Left colon (tissue), 2 donors: ENCODE measurements at regions not wholly inside any gene's neighbourhood (a gene's known extent, or its start where the extent isn't known, plus 50 kb on each side); places are given as distances from the start of the nearest gene placed in this dataset.

Experiments used
- ATAC-seq: fragments of 200-7000 bp; cut with Tn5 transposase; one replicate; pipeline ENCODE4 v1.9.1; 2020; ENCODE audit warnings: mild to moderate bottlenecking, moderate library complexity
- DNase-seq, 2 donors: peaks; one replicate each; pipeline ENCODE4 v3.0.0-alpha.2; 2020
- intact Hi-C, 2 donors: fragments of 100-400 bp; cut with DNase I in 1 of 2; cut with micrococcal nuclease in 1 of 2; formaldehyde crosslinking; loops; one replicate each; pipeline versions ENCODE4 v1.11.2 to v1.14.0; 2022; cut with DNase I, micrococcal nuclease
- donor health status: DM: no; HTN: no; CAD: no.
- donor health status: DM: yes; HTN: yes; CAD: no.

DNA sequence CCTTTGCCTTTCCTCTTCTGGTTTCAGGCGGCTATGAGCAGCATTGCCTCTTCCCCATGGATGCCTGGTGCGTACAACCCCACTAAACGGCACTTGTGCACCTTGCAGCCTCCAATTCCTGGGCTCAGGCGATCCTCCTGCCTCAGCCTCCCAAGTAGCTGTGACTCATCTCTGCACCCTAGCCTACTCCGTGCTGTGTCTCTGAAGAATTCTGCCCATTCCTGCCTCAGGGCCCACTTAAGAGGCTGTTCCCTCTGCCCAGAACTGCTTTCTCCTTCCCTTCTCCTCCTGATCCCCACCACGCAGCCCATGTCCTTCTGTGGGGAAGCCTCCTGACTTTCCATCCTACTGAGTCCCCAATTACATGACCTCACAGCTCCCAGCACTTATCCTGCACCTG is 142.2 kb upstream of the ZNF507 start:
- intact Hi-C loops: no loop called here

DNA sequence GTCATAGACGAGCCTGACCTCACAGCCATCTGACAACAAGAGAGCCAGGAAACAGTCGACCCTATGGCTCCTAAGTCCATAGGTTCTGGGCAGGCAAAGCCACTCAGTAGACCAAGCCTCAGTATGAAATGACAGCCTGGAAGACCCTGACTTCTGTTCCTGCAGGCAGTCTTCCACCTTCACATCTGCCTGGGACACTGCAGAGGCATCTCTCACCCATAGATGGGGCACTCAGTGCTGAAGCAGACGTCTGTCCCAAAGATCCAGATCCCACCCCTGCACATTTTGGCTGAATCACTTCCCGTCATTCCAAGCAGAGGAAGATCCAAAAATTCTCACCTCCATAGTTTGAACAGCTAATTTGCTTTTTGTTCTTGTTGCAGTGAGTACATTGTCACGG is 139.3 kb upstream of the ZNF507 start:
- intact Hi-C loops: no loop called here
- ATAC-seq: no peak
- no peak for DNase-seq

More for the DNA sequence above, 142.2 kb upstream of the ZNF507 start:
- DNase-seq: no peak
- ATAC-seq: no peak

GRCh38 chr19:32208060-32208459 is 137.3 kb upstream of the ZNF507 start:
- DNase-seq: no peak
- intact Hi-C loops: no loop called here
- no peak for ATAC-seq

- intact Hi-C loops: no loop called here
- DNase-seq (no peak), ATAC-seq (no peak)
These were observed 126.0 kb upstream of the ZNF507 start for GRCh38 chr19:32219392-32219791.

DNA sequence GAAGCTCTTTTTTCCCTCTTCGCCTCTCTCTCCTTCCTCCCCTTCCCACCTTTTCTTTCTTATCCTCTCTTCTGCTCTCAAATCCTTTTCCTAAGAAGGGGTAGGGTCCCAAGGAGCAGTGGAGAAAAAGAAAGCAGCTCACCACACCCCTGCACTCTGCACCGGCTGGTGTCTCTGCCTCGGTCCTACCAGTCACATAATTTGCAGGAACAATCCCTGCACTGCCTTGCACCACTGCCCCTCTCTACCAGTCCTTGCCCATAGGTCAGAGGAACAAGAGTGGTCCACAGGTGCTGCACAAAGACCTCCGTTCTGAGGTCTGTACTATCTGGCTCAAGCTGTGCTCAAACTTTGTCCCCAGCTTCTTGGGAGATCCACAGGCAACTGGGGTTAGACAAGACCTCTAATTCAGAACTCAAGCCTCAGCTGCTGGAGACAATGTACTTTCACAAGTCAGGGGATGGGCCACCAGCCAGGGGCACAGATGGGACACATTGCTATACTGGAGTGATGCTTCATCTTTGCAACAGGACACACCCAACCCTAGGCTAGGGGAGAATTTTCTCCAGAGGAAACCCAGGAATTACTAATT is 125.4 kb upstream of the ZNF507 start:
- intact Hi-C loops: loop anchor here in 1 of 2 donors (5.0 kb wide), 1 partner anchor 1533 kb away; no protein-coding TSS in a partner anchor
- ATAC-seq: no peak
- DNase-seq: no peak

DNA sequence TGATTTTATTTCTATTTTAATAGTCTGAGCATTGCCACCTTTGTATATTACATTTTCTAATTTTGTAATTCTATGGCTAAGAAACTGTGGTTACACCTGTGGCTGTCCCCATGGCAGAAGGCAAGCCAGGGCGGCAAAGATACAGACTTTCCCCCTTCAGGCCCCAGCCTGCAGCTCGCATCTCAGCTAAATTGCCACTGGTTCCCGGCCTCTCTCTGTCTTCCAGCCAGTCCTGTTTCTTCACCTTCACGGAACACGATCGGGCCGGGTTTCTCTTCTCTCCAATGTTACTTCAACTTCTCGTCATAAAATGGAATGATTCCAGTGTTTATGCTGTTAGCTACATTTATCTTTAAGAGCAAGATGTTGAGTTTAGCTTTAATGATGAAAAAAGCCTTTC is 124.5 kb upstream of the ZNF507 start:
- intact Hi-C loops: loop anchor here in 1 of 2 donors (5.0 kb wide), 1 partner anchor 1534 kb away; no protein-coding TSS in a partner anchor
- ATAC-seq: no peak
- DNase-seq: no peak

DNA sequence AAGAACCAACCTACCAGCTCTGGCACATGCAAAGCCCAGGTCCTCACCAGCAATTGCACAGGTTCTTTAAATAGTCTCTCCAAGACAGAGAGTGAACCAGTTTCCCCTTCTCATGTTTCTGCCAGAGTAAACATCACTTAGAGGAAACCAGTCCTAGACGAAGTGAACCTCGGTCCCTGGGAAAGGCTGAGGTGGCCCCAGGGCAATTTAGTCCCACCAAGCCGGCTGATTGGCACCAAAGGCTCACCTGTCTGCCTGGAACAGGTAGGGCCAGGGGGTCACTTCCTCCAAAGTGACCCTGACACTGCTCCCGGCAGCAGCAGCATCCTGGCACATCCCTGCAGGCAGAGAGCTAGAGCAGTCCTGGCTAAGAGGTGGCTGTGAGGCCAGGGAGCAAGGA is 122.9 kb upstream of the ZNF507 start:
- no peak for ATAC-seq

DNA sequence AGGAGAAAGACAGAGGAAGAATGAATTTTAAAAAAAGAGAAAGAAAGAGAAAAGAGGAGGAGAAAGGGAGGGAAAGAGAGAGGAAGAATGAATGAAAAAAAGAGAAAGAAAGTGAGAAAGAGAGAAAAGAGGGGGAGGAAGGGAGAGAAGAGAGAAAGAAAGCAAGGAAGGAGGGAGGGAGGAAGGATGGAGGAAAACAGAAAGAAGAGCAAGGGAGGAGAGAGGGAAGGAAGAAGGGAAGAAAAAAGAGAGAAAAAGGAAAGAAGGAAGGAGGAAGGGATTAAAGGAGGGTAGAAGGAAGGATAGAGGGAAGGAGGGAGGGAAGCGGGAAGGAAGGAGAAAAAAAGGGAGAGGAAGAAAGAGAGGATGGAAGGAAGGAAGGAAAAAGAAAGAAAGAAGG is 122.3 kb upstream of the ZNF507 start:
- DNase-seq: no peak
- intact Hi-C loops: loop anchor here in 1 of 2 donors (5.0 kb wide), 1 partner anchor 1536 kb away; no protein-coding TSS in a partner anchor
- no peak for ATAC-seq

More for the DNA sequence above, 122.9 kb upstream of the ZNF507 start:
- intact Hi-C loops: loop anchor here in 1 of 2 donors (5.0 kb wide), 1 partner anchor 1535 kb away; no protein-coding TSS in a partner anchor
- no peak for DNase-seq

DNA sequence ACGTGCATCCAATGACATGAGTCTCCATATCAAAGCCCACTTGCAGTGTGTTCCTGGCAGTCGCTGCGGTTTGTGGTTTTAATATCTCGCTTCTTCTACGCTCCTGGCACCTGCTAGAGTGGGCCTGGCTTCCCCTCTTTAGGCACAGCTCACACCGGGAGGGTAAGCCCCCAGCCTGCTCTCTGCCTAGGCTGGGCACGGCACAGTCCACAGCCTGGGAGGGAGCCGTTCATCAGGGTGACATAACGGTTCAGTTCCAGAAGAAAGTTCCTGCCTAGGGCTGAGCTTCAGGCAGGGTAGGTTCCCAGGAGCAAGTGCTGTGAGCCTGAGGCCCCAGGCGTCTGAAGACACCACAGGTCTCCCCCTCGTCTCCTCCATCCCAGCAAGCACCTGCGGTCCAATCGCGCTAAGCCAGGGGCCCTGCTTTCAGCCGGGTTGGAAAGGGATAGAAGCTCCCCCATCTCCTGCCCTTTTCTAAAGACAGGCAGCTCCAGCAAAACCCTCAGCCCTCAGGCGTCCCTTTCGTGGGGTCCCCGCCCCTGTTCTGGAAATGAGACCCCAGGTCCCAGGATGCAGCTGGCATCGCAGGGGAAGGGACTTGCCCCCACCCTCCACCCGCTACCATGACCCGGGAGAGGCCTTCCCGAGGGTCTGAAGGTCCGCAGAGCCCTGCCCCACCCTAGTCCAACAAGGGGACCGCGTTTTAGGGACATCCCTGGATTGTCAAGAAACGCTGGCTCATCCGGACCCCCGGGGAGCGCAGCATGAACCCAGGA is 121.6 kb upstream of the ZNF507 start:
- intact Hi-C loops: loop anchor here in 1 of 2 donors (5.0 kb wide), 1 partner anchor 1536 kb away; no protein-coding TSS in a partner anchor
- ATAC-seq (no peak), DNase-seq (no peak)

- ATAC-seq (peak; percentile 88), DNase-seq (peak in 1 of 2 donors; percentile 62)
- intact Hi-C loops: loop anchor here in 1 of 2 donors (5.0 kb wide), 1 partner anchor 1537 kb away; no protein-coding TSS in a partner anchor
These were observed 120.8 kb upstream of the ZNF507 start for GRCh38 chr19:32224371-32225244.

GRCh38 chr19:32227561-32228165 is 117.7 kb upstream of the ZNF507 start:
- ATAC-seq (no peak), DNase-seq (no peak)

DNA sequence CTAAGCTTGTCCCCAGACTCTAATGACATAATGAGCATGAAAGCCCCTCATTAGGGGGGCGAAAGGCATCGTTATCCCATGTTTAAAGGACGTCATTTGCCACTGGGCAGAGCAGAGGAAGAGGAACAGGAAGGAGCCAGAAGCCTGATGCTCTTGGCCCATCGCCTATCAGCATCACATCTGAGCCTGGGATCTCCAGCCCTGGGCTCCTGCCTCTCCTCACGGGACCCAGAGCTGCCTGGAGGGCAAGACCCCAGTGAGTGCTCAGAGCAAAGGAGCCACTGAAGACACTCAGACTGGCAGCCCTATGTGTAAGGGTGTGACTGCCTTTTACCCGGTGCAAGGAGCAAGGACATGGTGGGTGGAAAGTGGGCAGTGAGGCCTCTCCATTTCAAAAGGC is 115.0 kb upstream of the ZNF507 start:
- intact Hi-C loops: no loop called here
- DNase-seq (no peak), ATAC-seq (no peak)

More at GRCh38 chr19:32227561-32228165, 117.7 kb upstream of the ZNF507 start:
- intact Hi-C loops: no loop called here

DNA sequence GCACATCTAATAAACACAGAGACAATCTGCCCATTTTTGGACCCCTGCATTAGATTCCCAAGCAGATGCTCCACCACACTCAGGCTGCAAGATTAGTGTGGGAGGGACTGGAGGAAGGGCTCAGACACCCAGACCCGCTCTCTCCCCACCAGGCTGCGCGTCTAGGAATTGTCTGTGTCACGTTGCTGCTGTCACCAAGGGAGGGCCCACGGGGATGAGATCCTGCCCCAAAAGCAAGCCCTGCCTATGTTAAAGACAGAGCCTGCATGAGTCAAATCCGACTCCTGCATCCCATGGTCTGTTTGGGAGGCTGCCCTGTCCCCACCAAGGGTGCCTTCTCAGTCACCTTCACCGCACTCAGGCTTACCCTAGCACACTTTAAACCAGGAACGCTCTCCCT is 114.4 kb upstream of the ZNF507 start:
- DNase-seq (no peak), ATAC-seq (no peak)
- intact Hi-C loops: no loop called here

GRCh38 chr19:32231691-32232090 is 113.7 kb upstream of the ZNF507 start:
- intact Hi-C loops: no loop called here
- no peak for ATAC-seq
- no peak for DNase-seq

GRCh38 chr19:32232449-32232848 is 113.0 kb upstream of the ZNF507 start:
- intact Hi-C loops: no loop called here
- ATAC-seq (no peak), DNase-seq (no peak)

DNA sequence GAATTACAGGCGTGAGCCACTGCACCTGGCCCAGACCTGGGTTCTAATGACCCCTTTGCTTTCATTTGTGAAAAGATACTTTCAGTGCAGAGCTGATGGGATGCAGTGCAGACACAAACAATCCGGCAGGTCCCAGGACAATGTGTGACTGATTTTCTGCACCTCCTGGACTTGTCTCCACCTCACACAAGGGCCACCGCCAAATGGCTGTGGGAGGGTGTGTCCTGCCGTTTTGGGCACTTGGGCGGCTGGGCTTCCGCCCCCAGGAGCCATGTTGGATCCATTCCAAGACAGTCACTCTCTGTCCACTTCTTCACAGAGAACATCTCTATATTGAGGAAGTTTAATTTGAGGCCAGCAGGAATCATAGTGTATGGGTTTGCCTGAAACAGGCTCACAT is 112.3 kb upstream of the ZNF507 start:
- no peak for ATAC-seq
- intact Hi-C loops: no loop called here

DNA sequence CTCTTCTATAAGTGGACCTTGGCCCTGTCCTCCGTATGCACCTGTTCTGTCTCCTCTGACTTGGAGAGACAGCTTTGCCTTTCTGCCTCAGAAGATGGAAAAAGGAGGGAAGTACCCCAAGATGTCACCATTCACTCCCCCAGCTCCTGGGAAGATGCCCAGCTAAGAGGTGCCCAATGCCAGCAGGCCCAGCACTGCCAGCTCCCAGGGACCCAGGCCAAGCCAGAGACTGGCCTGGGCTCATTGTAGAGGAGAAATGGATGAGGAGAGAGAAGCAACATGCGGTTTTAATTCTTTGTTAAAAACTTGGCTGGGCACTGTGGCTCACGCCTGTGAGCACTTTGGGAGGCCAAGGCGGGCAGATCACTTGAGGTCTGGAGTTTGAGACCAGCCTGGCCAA is 111.5 kb upstream of the ZNF507 start:
- ATAC-seq: no peak
- DNase-seq: no peak
- intact Hi-C loops: no loop called here

More for the DNA sequence above, 112.3 kb upstream of the ZNF507 start:
- DNase-seq: no peak

- ATAC-seq (no peak), DNase-seq (no peak)
- intact Hi-C loops: no loop called here
These were observed 110.7 kb upstream of the ZNF507 start for GRCh38 chr19:32234663-32235217.

GRCh38 chr19:32238076-32238475 is 107.3 kb upstream of the ZNF507 start:
- intact Hi-C loops: no loop called here
- no peak for ATAC-seq

More at GRCh38 chr19:32238076-32238475, 107.3 kb upstream of the ZNF507 start:
- no peak for DNase-seq
